ENCODE measurements at regions not wholly inside any gene's neighbourhood (a gene's known extent, or its start where the extent isn't known, plus 50 kb on each side); places are given as distances from the start of the nearest gene placed in this dataset.
"Not testable (repeated sequence)": the region's sequence is repeated elsewhere in the genome, so short reads cannot be mapped to it uniquely, and the experiment has no call there.

GRCh38 chr18:35770376-35771014 lies 189.0 kb downstream of the GALNT1 start:
- DNase-seq, result peak; percentile 24

DNA sequence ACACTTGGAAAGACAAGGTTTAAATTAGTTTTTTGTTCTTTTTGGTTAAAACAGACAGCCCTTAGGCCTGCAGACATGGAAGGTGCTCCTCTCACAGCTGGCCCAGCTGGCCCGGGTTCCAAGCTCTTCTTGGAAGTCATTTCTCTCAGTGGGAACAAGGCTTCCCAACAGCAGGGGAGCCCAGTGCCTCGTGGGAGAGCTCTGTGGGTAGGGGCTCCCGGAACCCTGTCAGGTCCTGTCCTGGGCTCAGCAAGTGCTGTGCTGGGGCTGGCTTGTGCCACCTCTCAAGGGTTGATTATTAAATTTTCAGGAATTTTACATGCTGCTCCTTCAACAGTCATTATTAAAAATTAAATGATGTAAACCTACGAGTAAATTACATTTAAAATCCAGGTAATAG lies 189.6 kb downstream of the GALNT1 start:
- no peak for DNase-seq

DNA sequence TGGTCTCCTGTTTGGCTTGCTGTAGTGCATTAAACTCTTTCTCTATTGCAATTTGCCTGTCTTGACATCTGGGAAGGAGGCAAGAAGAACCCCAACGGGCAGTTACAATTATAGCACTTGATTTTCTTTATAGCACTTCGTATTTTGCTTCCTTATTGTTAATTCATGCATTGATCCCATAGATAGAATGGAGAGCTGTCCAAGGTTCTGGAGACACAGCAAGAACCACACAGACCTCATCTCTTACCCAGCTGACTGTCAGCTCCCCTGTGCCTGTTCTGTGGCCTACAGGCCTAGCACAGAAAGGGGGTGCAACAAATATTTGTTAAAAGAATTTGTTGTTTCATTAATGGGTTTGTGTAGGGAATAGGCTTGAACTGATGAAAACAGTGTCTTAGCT lies 194.3 kb downstream of the GALNT1 start:
- no peak for DNase-seq

GRCh38 chr18:35776473-35776872 lies 194.9 kb downstream of the GALNT1 start:
- DNase-seq, result no peak

- no peak for DNase-seq
These were observed 195.4 kb upstream of the RMP24 start for GRCh38 chr18:35777039-35777438.

GRCh38 chr18:35778850-35779627 lies 193.4 kb upstream of the RMP24 start:
- DNase-seq, result no peak

DNA sequence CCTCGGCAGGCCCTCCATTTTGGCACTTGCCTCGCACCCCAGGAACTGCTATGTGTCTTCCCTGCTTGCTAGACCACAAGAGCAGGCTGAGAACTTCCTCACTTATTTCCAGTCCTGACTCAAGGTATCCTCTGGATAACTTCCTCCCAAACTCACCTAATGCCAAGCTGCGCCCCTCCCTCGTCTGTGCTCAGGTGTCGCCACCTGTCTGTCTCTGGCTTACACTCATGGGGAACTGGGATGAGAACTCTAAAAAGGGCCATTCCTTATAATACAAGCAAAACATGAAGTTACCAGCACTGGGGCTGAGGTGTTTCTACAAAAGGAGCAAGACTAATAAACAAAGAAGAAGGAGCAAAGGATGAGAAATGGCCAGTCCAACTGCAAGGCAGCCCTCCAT lies 191.5 kb upstream of the RMP24 start:
- no peak for DNase-seq

DNA sequence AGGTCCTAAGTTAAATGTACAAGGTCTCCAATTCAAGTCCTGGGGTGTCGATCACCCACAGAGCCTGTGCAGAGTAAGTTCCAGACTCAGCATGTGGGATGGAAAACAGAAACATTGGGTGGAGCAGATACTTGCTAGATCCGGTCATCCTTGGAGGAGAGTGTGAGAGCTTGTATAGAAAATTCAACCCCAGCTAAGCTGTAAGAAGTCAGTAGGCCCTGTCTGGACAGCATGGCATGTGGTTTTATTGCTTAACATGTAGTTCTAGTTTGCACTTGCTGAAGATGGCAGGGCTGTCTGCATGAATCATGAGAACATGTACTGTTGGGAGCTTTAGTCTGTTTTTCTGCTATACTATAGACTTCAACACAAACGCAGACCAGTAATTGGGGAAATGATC lies 189.6 kb upstream of the RMP24 start:
- no peak for DNase-seq

- DNase-seq, result no peak
These were observed 186.0 kb upstream of the RMP24 start for GRCh38 chr18:35786365-35787042.

GRCh38 chr18:35789543-35789942 lies 182.9 kb upstream of the RMP24 start:
- DNase-seq, result no peak

- DNase-seq, result no peak
These were observed 174.5 kb upstream of the RMP24 start for GRCh38 chr18:35797948-35798347.

- DNase-seq, result no peak
These were observed 168.9 kb upstream of the RMP24 start for GRCh38 chr18:35803551-35803950.

- DNase-seq, result no peak
These were observed 168.1 kb upstream of the RMP24 start for GRCh38 chr18:35804377-35804776.

- DNase-seq, result no peak
These were observed 164.6 kb upstream of the RMP24 start for GRCh38 chr18:35807811-35808335.

- no peak for DNase-seq
These were observed 163.7 kb upstream of the RMP24 start for GRCh38 chr18:35808796-35809195.

DNA sequence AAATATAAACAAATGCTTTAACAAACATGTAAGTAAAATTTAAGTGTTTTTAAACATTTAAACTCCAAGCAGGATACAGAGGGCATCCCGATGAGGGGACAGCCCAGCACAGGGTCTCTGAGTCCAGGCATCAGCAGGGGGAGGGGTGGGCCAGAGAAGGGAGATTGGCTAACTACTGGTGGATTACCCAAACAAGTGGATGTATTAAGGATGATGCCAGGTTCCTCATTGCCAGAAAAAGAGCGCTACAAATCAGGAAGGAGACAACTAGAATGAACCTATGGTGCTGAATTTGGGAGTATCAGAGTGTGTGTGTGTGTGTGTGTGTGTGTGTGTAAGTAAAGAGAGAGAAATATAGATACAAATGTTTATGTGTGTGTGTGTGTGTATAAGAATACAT lies 162.0 kb upstream of the RMP24 start:
- no peak for DNase-seq

GRCh38 chr18:35811896-35812295 lies 160.6 kb upstream of the RMP24 start:
- no peak for DNase-seq

DNA sequence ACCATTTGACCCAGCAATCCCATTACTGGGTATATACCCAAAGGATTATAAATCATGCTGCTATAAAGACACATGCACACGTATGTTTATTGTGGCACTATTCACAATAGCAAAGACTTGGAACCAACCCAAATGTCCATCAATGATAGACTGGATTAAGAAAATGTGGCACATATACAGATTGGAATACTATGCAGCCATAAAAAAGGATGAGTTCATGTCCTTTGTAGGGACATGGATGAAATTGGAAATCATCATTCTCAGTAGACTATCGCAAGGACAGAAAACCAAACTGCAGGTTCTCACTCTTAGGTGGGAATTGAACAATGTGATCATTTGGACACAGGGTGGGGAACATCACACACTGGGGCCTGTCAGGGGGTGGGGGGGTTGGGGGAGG lies 157.5 kb upstream of the RMP24 start:
- DNase-seq, result not testable (repeated sequence)

DNA sequence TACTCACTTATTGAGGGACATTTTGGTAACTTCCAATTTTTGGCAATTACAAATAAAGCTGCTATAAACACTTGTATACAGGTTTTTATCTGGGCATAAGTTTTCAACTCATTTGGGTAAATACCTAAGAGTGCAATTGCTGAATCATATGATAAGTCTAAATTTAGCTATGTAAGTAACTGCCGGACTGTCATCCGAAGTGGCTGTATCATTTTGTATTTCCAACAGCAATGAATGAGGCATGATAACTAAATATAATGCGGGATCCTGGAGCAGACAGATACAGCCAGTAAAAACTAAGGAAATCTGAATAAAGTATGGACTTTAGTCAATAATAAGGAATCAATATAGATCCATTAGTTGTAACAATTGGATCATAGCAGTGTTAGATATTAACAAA lies 156.5 kb upstream of the RMP24 start:
- DNase-seq, result no peak

DNA sequence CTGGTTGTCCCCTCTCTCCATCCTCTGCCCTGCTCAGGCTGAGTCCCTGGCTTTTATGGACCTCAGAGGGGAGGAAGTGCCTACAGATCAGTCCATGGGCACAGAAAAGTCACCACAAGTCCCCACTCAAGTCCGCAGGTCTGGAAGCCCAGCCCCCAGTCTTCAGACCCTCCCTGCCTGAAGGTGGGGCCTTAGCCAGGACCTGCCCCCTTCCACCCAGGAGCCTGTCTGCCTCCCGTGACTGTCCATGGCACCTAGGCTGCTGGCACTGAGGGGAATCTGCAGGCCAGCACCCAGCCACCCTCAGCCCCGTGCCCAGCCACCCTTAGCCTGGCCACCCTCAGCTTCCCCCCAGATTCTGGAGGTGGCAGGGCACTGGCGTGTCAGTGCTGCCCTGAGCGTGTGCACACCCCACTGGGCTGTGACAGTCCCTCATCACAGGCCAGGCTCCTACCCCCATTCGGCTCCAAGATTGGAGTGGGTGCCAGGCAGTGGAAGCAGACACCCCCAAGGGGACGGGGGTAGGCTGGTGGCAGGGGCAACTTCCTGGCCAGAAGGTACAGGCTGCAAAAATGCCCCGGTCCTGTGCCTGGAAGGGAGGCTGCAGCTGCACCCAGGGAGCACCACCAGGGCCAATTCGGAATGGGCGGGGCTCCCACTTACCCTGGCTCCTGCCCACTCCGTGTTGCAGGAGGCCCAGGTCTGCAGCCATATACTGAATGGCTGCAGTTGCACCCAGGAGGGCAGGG lies 154.7 kb upstream of the RMP24 start:
- DNase-seq, result no peak

GRCh38 chr18:35818353-35818667 lies 154.2 kb upstream of the RMP24 start:
- no peak for DNase-seq

DNA sequence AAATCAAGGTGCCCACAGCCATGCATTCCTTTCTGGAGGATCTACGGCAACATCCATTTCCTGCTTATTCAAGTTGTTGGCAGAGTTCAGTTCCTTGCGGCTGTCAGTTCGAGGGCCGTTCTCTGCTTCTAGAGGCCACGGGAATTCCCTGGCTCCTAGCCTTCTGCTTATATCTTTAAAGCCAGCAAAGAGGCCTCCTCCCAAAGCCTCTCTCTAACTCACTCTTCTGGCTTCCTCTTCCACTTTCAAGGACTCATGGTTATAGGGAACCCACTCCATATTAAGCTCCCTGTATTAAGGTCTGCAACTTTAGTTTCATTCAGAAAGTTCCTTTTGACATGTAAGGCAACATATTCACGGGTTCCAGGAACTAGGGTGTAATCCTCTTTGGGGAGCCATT lies 150.1 kb upstream of the RMP24 start:
- no peak for DNase-seq

- DNase-seq, result no peak
These were observed 146.0 kb upstream of the RMP24 start for GRCh38 chr18:35826477-35826876.

Measured in activated CD4-positive, alpha-beta T cell treated with anti-CD3 and anti-CD28 coated beads for 48 hours (primary cell).